ENCODE measurements at regions not wholly inside any gene's neighbourhood (a gene's known extent, or its start where the extent isn't known, plus 50 kb on each side); places are given as distances from the start of the nearest gene placed in this dataset.

GRCh38 chr2:198653311-198653710, 804.4 kb downstream of the SATB2 start:
- no peak for TF ChIP-seq EZH2 (IDR thresholded peaks at IDR 0.05; ENCODE audit: insufficient read depth, poor library complexity, severe bottlenecking)
- no peak for TF ChIP-seq EZH2phosphoT487 (IDR thresholded peaks at IDR 0.05; ENCODE audit: insufficient read depth, low read depth)
